ENCODE measurements at regions not wholly inside any gene's neighbourhood (a gene's known extent, or its start where the extent isn't known, plus 50 kb on each side); places are given as distances from the start of the nearest gene placed in this dataset.

DNA sequence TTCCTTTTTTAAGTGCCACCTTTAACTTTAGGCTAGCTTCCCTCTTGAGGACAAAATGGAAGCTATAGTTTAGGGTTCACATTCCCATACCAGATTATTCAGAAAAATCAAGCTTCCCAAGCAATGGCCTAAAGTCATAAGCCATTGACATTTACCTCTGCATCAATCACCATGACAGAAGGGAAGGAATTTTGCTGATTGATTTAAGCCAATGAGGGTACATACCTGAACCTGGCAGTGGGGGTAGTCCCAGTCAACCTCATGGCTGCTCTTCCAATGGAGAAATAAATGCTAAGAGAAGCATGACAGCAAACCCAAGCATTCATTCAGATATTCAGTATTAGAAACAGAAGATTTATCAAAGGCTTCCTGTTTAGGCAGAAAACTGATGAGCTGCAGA is 128.4 kb upstream of the CREB1 start:
- no peak for DNase-seq (ENCODE audit: extremely low read depth, low read depth)

DNA sequence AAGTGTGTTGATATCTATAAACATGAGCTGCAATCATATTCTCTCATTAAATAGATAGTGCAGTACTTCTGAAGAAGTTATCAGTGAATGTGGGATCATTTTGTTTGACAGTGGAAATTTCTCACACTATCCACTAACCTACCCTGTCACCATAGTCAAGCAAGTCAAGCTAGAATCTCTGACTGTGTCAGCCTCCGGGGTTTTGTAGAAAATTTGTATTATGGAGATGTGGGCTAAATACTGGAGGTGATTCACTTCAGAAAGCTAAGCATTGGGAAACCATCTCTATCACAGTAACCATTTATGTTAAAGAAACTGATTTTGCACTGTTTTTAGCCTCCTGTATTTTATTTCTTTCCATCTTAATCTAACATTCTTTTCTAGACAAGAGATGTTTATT is 126.6 kb upstream of the CREB1 start:
- no peak for DNase-seq (ENCODE audit: extremely low read depth, low read depth)

- no peak for DNase-seq (ENCODE audit: extremely low read depth, low read depth)
Measured at GRCh38 chr2:207403950-207404349, 125.8 kb upstream of the CREB1 start.

- no peak for DNase-seq (ENCODE audit: extremely low read depth, low read depth)
Measured at GRCh38 chr2:207405150-207405549, 124.6 kb upstream of the CREB1 start.

DNA sequence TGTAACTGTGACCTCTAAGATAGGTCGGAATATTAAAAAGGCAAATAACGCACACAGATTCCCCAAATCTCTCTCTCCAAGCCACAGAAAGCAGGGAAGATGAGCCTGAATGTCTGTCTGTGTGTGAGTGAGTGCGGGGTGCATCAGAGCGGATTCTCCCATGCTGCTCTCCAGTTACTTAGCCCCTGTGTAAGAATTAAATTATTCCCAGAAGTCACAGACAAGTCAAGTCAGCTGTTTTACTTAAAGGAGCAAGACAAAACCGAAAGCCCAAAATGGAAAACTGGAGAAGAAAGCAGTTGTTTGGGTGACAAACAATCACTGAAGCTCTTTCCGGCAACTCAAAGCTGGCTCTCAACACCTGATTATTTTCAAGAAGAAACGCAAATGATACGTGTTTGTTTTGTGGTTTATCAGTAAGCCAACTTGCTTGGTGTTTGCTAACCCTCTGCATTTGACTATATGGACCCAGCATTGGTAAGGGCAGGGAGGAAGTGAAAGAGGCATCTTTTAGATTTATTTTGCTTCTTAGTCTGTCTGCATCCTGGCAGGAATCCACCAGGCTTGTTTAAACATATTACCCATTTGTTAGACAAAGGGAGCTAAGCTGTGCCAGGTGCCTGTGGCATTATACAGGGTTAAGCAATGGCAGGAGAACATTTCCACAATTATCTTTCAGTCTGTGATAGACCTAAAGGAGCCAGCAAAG is 121.5 kb upstream of the CREB1 start:
- DNase-seq (ENCODE audit: extremely low read depth, low read depth) = no peak

- DNase-seq (ENCODE audit: extremely low read depth, low read depth) = no peak
Measured at GRCh38 chr2:207409517-207409916, 120.2 kb upstream of the CREB1 start.

GRCh38 chr2:207412787-207413310 is 116.9 kb upstream of the CREB1 start:
- DNase-seq (ENCODE audit: extremely low read depth, low read depth) = no peak

- DNase-seq (ENCODE audit: extremely low read depth, low read depth) = no peak
Measured at GRCh38 chr2:207413376-207413907, 116.3 kb upstream of the CREB1 start.

- no peak for DNase-seq (ENCODE audit: extremely low read depth, low read depth)
Measured at GRCh38 chr2:207416111-207416510, 113.7 kb upstream of the CREB1 start.

- no peak for DNase-seq (ENCODE audit: extremely low read depth, low read depth)
Measured at GRCh38 chr2:207416900-207417299, 112.9 kb upstream of the CREB1 start.

DNA sequence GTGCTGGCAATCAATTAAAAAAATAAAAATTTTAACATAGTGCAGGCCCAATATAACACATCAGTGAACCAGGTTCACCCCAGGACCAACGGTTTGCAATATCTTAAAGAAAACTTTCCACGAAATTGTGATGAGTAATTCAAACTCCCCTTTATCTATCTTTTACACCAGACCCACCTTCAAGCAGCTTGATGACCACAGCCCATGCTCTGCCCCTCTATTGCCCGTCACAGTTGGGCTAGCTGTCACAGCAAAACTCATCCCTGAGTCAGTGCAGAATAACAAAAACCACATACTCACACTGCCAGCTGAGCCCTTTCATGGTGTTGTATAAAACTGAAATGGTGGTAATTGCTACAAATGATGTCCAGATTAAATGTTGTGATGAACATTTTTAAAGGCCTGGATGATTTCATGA is 112.5 kb upstream of the CREB1 start:
- DNase-seq (ENCODE audit: extremely low read depth, low read depth) = no peak

DNA sequence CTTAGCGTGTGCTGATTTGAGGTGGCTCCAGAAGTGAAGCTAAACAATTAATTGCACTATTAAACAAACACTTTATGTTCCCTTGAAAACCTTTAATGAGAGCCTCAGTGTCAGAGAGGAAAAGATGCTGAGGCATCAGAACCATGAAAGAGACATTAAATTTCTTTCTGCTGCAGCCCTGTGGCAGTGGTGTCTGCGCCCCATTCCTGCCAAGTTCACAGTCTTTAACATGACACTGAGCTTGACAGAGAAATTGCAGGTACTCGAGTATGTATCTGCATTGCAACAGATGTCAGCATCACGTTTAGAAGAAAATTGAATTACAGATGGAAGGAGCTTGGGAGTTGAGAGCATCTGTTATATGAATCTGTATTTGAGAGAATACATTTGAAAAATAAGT is 111.3 kb upstream of the CREB1 start:
- no peak for DNase-seq (ENCODE audit: extremely low read depth, low read depth)

DNA sequence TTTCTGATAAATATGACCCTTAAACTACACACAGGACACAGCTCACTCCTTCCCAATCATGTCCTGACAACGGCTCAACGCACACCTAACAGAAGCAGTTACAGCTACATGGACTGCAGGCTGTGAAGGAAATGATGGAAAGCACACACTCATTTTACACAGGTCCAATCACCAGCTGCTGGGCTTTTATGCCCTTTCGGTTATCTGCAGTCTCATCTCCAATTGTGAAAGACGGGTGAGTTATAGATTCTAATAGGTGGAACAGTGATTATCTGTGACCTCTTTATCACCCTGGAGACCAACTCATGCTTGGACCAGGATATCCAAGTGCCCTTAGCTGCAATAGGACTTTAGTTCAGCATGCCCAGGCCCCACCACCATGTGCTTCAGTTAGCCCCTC is 110.4 kb upstream of the CREB1 start:
- DNase-seq (ENCODE audit: extremely low read depth, low read depth) = no peak

DNA sequence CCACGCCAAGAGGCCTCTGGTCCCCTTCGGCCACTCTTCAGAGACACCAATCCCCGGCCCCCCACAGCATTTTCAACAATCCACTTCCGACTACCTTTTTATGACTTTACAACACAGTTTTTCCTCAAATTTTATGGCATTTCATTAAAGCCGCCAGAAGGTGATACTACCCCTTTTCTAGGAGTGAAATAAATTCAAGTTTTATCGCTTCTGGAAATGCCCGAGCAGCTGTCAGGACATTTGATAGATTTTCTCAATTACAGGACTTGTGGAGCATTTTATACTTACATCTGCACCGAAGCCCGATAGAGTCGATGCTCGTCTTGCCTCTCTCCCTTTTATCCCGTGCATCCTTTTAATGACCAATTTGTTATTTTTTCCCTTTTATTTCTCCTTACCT is 108.1 kb upstream of the CREB1 start:
- no peak for DNase-seq (ENCODE audit: extremely low read depth, low read depth)

DNA sequence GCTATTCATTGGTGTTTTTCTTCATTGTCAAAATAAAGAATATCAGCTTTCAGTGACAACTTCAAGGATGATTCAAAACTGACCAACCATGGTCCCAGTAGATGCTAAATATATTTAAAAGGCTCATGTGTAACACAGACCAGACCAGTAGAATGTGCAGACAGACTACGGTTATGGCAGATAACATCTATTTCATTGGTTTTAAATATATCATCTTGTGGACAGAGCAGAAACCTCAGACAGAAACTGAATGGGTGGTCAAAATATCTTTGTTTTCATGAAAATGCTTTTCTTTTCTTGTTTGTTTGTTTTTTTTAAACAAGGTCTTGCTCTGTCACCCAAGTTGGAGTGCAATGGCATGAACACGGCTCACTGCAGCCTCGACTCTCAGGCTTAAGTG is 107.4 kb upstream of the CREB1 start:
- DNase-seq (ENCODE audit: extremely low read depth, low read depth) = no peak

GRCh38 chr2:207423886-207424285 is 105.9 kb upstream of the CREB1 start:
- DNase-seq (ENCODE audit: extremely low read depth, low read depth) = no peak

- no peak for DNase-seq (ENCODE audit: extremely low read depth, low read depth)
Measured at GRCh38 chr2:207427986-207428385, 101.8 kb upstream of the CREB1 start.

DNA sequence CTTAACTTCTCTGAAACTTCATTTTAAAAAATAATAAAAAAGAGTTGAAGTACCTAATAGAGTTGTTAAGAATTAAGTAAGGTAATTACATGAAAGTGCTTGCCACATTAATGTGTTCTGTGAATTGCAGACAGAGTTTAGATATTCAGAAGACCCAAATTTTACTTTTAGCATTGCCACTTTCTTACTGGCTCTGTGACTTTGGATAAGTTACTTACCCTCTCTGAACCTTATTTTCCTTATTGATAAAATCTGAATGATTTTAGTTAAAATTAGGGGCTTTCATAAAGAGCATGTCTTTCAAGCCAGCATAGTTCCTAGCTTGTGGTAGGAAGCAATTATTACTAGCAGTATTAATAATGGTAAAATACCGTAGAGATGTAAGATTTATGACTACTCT is 101.2 kb upstream of the CREB1 start:
- no peak for DNase-seq (ENCODE audit: extremely low read depth, low read depth)

- no peak for DNase-seq (ENCODE audit: extremely low read depth, low read depth)
Measured at GRCh38 chr2:207432453-207432852, 97.3 kb upstream of the CREB1 start.

DNA sequence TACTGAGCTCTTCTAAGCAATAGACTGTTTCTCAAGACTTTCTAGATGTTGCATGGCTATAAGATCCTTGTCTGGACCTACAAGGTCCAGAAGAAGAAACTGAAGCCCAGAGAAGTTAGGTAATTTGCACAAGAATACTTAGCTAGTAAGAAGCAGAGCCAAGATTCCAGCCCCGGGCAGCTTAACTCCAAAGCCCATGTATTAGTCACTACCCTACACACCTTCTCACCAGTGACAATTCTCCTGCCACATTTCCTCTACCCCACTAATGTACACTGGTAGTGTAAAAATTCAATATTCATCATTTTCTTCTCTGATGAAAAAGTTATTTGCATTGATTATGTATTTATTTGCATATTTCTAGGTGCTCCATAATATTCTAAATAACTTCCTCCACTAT is 95.5 kb upstream of the CREB1 start:
- no peak for DNase-seq (ENCODE audit: extremely low read depth, low read depth)

DNA sequence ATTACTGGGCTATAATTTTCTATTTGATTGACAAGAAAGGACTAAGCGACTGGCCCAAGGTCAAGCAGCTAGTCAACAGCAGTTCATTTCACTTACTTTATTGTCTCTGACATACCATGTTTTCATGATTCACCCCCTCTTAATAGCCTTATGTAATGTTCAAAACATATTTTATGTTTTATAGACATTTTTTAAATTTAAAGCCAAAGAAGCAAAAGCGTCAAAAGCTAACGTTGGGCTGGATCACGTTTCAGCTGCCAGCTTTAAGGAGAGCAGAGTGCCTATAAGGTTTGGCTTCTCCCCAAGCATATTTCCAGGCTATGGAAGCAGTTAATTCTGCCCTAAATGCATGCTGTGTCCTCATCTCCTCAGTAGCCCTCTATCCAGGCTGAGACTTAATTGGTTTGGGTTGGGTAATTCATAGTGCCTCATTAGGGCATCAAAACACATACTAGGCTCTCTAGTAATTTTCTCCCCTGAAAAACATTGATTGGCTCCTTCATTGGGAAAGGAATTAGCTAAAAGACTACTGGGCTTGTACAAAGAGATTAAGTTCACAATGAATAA is 94.8 kb upstream of the CREB1 start:
- no peak for DNase-seq (ENCODE audit: extremely low read depth, low read depth)

- no peak for DNase-seq (ENCODE audit: extremely low read depth, low read depth)
Measured at GRCh38 chr2:207437136-207437523, 92.6 kb upstream of the CREB1 start.

Data from NCI-H460 (cell line).